Liver (tissue), 3 donors: ENCODE measurements at regions not wholly inside any gene's neighbourhood (a gene's known extent, or its start where the extent isn't known, plus 50 kb on each side); places are given as distances from the start of the nearest gene placed in this dataset.

Source experiments
- ATF3 ChIP-seq: IDR thresholded peaks from 2 replicates; pipeline ENCODE4 v1.6.1; 2016; ENCODE audit warnings: antibody characterized with exemption
- CTCF ChIP-seq: fragments of 150-350 bp; IDR thresholded peaks from 2 replicates; pipeline ENCODE4 v1.5.1; 2017; ENCODE audit warnings: improper control_type of control experiment, low read depth, low read length; ENCODE audit not compliant: missing input control
- EGR1 ChIP-seq, 2 donors: IDR thresholded peaks; 2 replicates each; pipeline ENCODE4 v1.6.1; 2016 to 2018; ENCODE audit warnings: antibody characterized with exemption in 2 of 2, low read depth in 2 of 2
- FOXA1 ChIP-seq: IDR thresholded peaks from 2 replicates; pipeline ENCODE4 v1.6.1; 2016; ENCODE audit warnings: antibody characterized with exemption
- GABPA ChIP-seq, 2 donors: IDR thresholded peaks in 1 of 2; conservative IDR thresholded peaks in 1 of 2; 2 replicates each; pipeline ENCODE4 v1.6.1; 2016; ENCODE audit warnings: antibody characterized with exemption in 2 of 2, mild to moderate bottlenecking in 1 of 2, moderate library complexity in 1 of 2
- JUND ChIP-seq, 2 donors: IDR thresholded peaks; 2 replicates each; pipeline ENCODE4 v1.6.1; 2016; ENCODE audit warnings: antibody characterized with exemption in 2 of 2
- MAX ChIP-seq: IDR thresholded peaks from 2 replicates; pipeline ENCODE4 v1.6.1; 2016; ENCODE audit warnings: antibody characterized with exemption
- RAD21 ChIP-seq, 2 donors: IDR thresholded peaks; 2 replicates each; pipeline ENCODE4 v1.6.1; 2016; ENCODE audit warnings: antibody characterized with exemption in 2 of 2, mild to moderate bottlenecking in 2 of 2
- REST ChIP-seq: IDR thresholded peaks from 2 replicates; pipeline ENCODE4 v1.6.1; 2016; ENCODE audit warnings: antibody characterized with exemption, mild to moderate bottlenecking
- RXRA ChIP-seq, 2 donors: IDR thresholded peaks; 2 replicates each; pipeline ENCODE4 v1.6.1; 2017 to 2018; ENCODE audit warnings: antibody characterized with exemption in 2 of 2, mild to moderate bottlenecking in 1 of 2
- SP1 ChIP-seq: IDR thresholded peaks from 2 replicates; pipeline ENCODE4 v1.6.1; 2018; ENCODE audit warnings: antibody characterized with exemption, mild to moderate bottlenecking
- TAF1 ChIP-seq: conservative IDR thresholded peaks from 2 replicates; pipeline ENCODE4 v1.6.1; 2016; ENCODE audit warnings: antibody characterized with exemption, mild to moderate bottlenecking
- YY1 ChIP-seq: IDR thresholded peaks from 2 replicates; pipeline ENCODE4 v1.6.1; 2016; ENCODE audit warnings: antibody characterized with exemption, mild to moderate bottlenecking
- ZBTB33 ChIP-seq: IDR thresholded peaks from 2 replicates; pipeline ENCODE4 v1.6.1; 2016; ENCODE audit warnings: antibody characterized with exemption
- donor health status: healthy.
- donor health status: healthy.

GRCh38 chr4:74667438-74667837, 126.9 kb downstream of the BTC start:
- TF ChIP-seq CTCF (no peak), SP1 (no peak), RXRA (IDR thresholded peaks at IDR 0.05) (no peak), YY1 (no peak), ATF3 (no peak), GABPA (IDR thresholded peaks at IDR 0.05 in 1 of 2, conservative IDR thresholded peaks at IDR 0.05 in 1 of 2) (no peak), TAF1 (no peak), ZBTB33 (no peak), MAX (no peak), RAD21 (IDR thresholded peaks at IDR 0.05) (no peak), JUND (IDR thresholded peaks at IDR 0.05) (no peak), FOXA1 (no peak), REST (no peak), EGR1 (IDR thresholded peaks at IDR 0.05; ENCODE audit: low read depth in 2 of 2) (no peak)
